Astrocyte (in vitro differentiated cells and primary cell): ENCODE measurements at regions not wholly inside any gene's neighbourhood (a gene's known extent, or its start where the extent isn't known, plus 50 kb on each side); places are given as distances from the start of the nearest gene placed in this dataset.

Experiments used
- DNase-seq: peaks from one replicate; pipeline ENCODE4 v3.0.0-alpha.2; 2010; ENCODE audit warnings: low read depth
- FAIRE-seq: peaks from 2 replicates; lab custom pipeline; 2011; peaks lifted over from hg19 to GRCh38; lab: Jason Lieb, UNC
- H2AFZ ChIP-seq: 2 replicates; pipeline ENCODE4 v1.6.0; 2012; ENCODE audit warnings: low read depth, low read length, inconsistent platforms
- H3K27ac ChIP-seq: 2 replicates; pipeline ENCODE4 v1.5.1; 2011; ENCODE audit warnings: low read depth, low read length, inconsistent platforms
- H3K27me3 ChIP-seq: 2 replicates; pipeline ENCODE4 v1.6.0; 2011; ENCODE audit warnings: low read length, inconsistent platforms; ENCODE audit not compliant: insufficient read depth
- H3K36me3 ChIP-seq: 2 replicates; pipeline ENCODE4 v1.5.1; 2011; ENCODE audit warnings: low read length, inconsistent platforms; ENCODE audit not compliant: insufficient read depth
- H3K4me1 ChIP-seq: 2 replicates; pipeline ENCODE4 v1.5.1; 2011; ENCODE audit warnings: low read length, inconsistent platforms; ENCODE audit not compliant: insufficient read depth
- H3K4me2 ChIP-seq: 2 replicates; pipeline ENCODE4 v1.6.0; 2012; ENCODE audit warnings: low read length, inconsistent platforms
- H3K4me3 ChIP-seq: 2 replicates; pipeline ENCODE4 v1.5.1; 2011; ENCODE audit warnings: low read depth, mild to moderate bottlenecking, low read length, inconsistent platforms; ENCODE audit not compliant: insufficient read depth
- H3K79me2 ChIP-seq: 2 replicates; pipeline ENCODE4 v1.6.0; 2012; ENCODE audit warnings: mild to moderate bottlenecking, low read length, inconsistent platforms; ENCODE audit not compliant: insufficient read depth
- H3K9ac ChIP-seq: 2 replicates; pipeline ENCODE4 v1.6.0; 2012; ENCODE audit warnings: mild to moderate bottlenecking, low read length, inconsistent platforms
- H3K9me3 ChIP-seq: 2 replicates; pipeline ENCODE4 v1.5.1; 2012; ENCODE audit warnings: low read depth, mild to moderate bottlenecking, low read length, inconsistent platforms; ENCODE audit not compliant: insufficient read depth
- H4K20me1 ChIP-seq: 2 replicates; pipeline ENCODE4 v1.6.0; 2012; ENCODE audit warnings: low read length, inconsistent platforms; ENCODE audit not compliant: insufficient read depth
- H3K27ac Mint-ChIP-seq: one replicate; pipeline ENCODE4 v1.8.0; 2021; ENCODE audit warnings: mild to moderate bottlenecking, mixed read lengths; ENCODE audit not compliant: unreplicated experiment
- H3K27me3 Mint-ChIP-seq: one replicate; pipeline ENCODE4 v1.8.0; 2021; ENCODE audit warnings: low read depth, mixed read lengths; ENCODE audit not compliant: unreplicated experiment
- H3K36me3 Mint-ChIP-seq: one replicate; pipeline ENCODE4 v1.8.0; 2021; ENCODE audit warnings: low read depth, mixed read lengths; ENCODE audit not compliant: unreplicated experiment
- H3K4me1 Mint-ChIP-seq: one replicate; pipeline ENCODE4 v1.8.0; 2021; ENCODE audit warnings: low read depth, mixed read lengths; ENCODE audit not compliant: unreplicated experiment
- H3K4me3 Mint-ChIP-seq: one replicate; pipeline ENCODE4 v1.8.0; 2021; ENCODE audit warnings: mild to moderate bottlenecking, moderate library complexity, mixed read lengths; ENCODE audit not compliant: unreplicated experiment
- H3K9me3 Mint-ChIP-seq: one replicate; pipeline ENCODE4 v1.8.0; 2021; ENCODE audit warnings: mild to moderate bottlenecking, mixed read lengths; ENCODE audit not compliant: unreplicated experiment
- EZH2 ChIP-seq: IDR thresholded peaks from 2 replicates; pipeline ENCODE4 v1.6.1; 2012; ENCODE audit warnings: mild to moderate bottlenecking, low read length, inconsistent platforms; ENCODE audit not compliant: insufficient read depth
- TF ChIP-seq, protein P1 (sequence below): IDR thresholded peaks from 2 replicates; pipeline ENCODE4 v1.5.1; 2011; ENCODE audit warnings: low read depth, mild to moderate bottlenecking, inconsistent platforms, low read length, moderate library complexity; ENCODE audit not compliant: insufficient read depth

DNA sequence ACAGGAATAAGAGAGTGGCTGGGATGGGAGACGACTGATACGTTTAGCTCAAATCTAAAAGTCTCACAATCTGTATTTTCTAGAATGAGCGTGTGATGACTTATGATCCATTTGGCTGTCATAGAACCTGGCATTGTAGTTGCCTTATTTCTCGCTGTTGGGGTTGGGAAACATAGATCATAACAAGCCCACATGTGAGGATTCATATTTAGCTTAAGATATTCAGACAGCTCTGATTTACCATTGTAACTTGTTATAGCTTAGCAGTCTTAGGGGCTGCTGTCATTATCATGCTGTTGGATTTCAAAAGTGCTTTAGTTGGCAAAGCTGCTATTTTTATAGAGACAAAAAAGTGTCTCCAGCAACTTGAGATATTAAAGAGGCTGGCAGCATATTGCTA lies 871.3 kb downstream of the ZPLD1 start:
- H3K4me2 ChIP-seq: no peak overlapping the region
- no peaks in the 10 kb centered on the region for H3K36me3 ChIP-seq
- H3K27ac ChIP-seq: no peak overlapping the region
- no peak for TF ChIP-seq EZH2
- TF ChIP-seq, protein P1, sequence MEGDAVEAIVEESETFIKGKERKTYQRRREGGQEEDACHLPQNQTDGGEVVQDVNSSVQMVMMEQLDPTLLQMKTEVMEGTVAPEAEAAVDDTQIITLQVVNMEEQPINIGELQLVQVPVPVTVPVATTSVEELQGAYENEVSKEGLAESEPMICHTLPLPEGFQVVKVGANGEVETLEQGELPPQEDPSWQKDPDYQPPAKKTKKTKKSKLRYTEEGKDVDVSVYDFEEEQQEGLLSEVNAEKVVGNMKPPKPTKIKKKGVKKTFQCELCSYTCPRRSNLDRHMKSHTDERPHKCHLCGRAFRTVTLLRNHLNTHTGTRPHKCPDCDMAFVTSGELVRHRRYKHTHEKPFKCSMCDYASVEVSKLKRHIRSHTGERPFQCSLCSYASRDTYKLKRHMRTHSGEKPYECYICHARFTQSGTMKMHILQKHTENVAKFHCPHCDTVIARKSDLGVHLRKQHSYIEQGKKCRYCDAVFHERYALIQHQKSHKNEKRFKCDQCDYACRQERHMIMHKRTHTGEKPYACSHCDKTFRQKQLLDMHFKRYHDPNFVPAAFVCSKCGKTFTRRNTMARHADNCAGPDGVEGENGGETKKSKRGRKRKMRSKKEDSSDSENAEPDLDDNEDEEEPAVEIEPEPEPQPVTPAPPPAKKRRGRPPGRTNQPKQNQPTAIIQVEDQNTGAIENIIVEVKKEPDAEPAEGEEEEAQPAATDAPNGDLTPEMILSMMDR: no peak
- no peaks in the 10 kb centered on the region for H3K4me1 ChIP-seq
- H3K9me3 Mint-ChIP-seq: peaks cover under 1% of the 10 kb centered on the region
- no peak overlapping the region for H3K27ac Mint-ChIP-seq
- no peak overlapping the region for H2AFZ ChIP-seq
- no peaks in the 10 kb centered on the region for H4K20me1 ChIP-seq
- FAIRE-seq (no peak), DNase-seq (no peak)
- no peak overlapping the region for H3K4me3 ChIP-seq
- H3K9ac ChIP-seq: no peak overlapping the region
- no peak overlapping the region for H3K4me3 Mint-ChIP-seq
- peaks cover 3% of the 10 kb centered on the region for H3K27me3 Mint-ChIP-seq
- H3K27me3 ChIP-seq: no peaks in the 10 kb centered on the region
- H3K36me3 Mint-ChIP-seq: no peaks in the 10 kb centered on the region
- H3K9me3 ChIP-seq: no peaks in the 10 kb centered on the region
- H3K79me2 ChIP-seq: no peaks in the 10 kb centered on the region
- no peaks in the 10 kb centered on the region for H3K4me1 Mint-ChIP-seq

DNA sequence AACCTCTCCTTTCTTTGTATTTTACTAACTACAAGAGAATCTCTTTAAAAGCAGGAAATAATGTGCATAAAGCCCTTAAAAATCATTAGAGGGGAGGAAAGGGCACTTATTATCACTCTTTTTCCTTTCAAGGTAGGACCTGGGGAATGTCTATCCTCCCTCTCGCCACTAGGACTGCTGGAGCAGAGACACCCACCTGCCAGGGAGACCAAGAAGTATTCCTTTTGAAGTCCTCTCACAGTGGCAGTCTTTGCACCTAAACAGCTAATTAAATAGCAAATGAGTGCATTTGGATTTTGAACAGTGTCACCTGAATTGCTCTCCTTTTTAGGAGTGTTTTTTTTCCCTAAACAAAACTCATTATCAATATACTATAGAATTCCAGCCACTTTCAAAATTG lies 874.1 kb downstream of the ZPLD1 start:
- no peak overlapping the region for H2AFZ ChIP-seq
- Mint-ChIP-seq H3K36me3 (no peaks in the 10 kb centered on the region), H3K4me3 (no peak overlapping the region), H3K4me1 (no peaks in the 10 kb centered on the region), H3K9me3 (no peaks in the 10 kb centered on the region), H3K27me3 (peaks cover 3% of the 10 kb centered on the region), H3K27ac (no peak overlapping the region)
- no peaks in the 10 kb centered on the region for H3K36me3 ChIP-seq
- no peak overlapping the region for H3K27ac ChIP-seq
- no peaks in the 10 kb centered on the region for H3K9me3 ChIP-seq
- H3K9ac ChIP-seq: no peak overlapping the region
- no peaks in the 10 kb centered on the region for H3K4me1 ChIP-seq
- H3K27me3 ChIP-seq: no peaks in the 10 kb centered on the region
- no peaks in the 10 kb centered on the region for H3K79me2 ChIP-seq
- no peak overlapping the region for H3K4me2 ChIP-seq
- no peak for TF ChIP-seq EZH2
- TF ChIP-seq, protein P1: no peak
- no peak overlapping the region for H3K4me3 ChIP-seq
- FAIRE-seq (no peak), DNase-seq (no peak)
- no peaks in the 10 kb centered on the region for H4K20me1 ChIP-seq

DNA sequence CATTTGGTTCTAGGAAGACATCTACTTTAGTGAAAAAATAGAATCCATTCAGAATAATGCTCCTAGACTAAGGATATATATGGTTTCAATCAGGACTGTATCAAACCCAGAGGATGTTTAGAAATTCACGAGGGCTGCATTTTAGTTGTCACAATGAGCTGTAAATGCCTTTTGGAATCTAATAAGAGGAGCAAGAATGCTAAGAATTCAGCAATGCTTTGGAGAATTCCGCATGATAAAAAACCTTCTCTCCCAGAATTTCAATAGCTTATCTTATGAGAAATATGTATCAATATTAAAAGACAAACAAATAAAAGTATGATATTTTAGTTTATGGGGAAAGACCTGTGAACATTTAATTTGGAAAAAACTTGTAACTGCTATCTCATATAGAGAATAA lies 885.1 kb downstream of the ZPLD1 start:
- no peak for FAIRE-seq

More for the DNA sequence above, 885.1 kb downstream of the ZPLD1 start:
- no peak overlapping the region for H3K27ac ChIP-seq
- H3K36me3 Mint-ChIP-seq: no peaks in the 10 kb centered on the region
- H3K79me2 ChIP-seq: no peaks in the 10 kb centered on the region
- H3K4me1 ChIP-seq: no peaks in the 10 kb centered on the region
- no peaks in the 10 kb centered on the region for H3K27me3 Mint-ChIP-seq
- no peak overlapping the region for H3K4me2 ChIP-seq
- no peak overlapping the region for H3K27ac Mint-ChIP-seq
- no peaks in the 10 kb centered on the region for H3K9me3 Mint-ChIP-seq
- no peak overlapping the region for H3K4me3 ChIP-seq
- no peaks in the 10 kb centered on the region for H3K9me3 ChIP-seq
- H3K4me1 Mint-ChIP-seq: peaks cover 1% of the 10 kb centered on the region
- H4K20me1 ChIP-seq: no peaks in the 10 kb centered on the region
- no peaks in the 10 kb centered on the region for H3K36me3 ChIP-seq
- H2AFZ ChIP-seq: no peak overlapping the region
- no peak overlapping the region for H3K9ac ChIP-seq
- no peak for DNase-seq
- H3K27me3 ChIP-seq: no peaks in the 10 kb centered on the region
- TF ChIP-seq, protein P1: no peak
- no peak for TF ChIP-seq EZH2
- H3K4me3 Mint-ChIP-seq: no peak overlapping the region
